Suppressor macrophage treated with lipopolysaccharide for 1 hour (primary cell): ENCODE measurements at regions not wholly inside any gene's neighbourhood (a gene's known extent, or its start where the extent isn't known, plus 50 kb on each side); places are given as distances from the start of the nearest gene placed in this dataset.
A peak's percentile ranks its signal among the peaks of the same experiment; 100 is the strongest.

ENCODE experiments used
- DNase-seq, 3 donors: peaks; one replicate each; pipeline ENCODE4 v3.0.0-alpha.2; 2020 to 2022

GRCh38 chr10:69741252-69741651 is 60.5 kb upstream of the COL13A1 start:
- no peak for DNase-seq

GRCh38 chr10:69741671-69742355 is 59.9 kb upstream of the COL13A1 start:
- no peak for DNase-seq

GRCh38 chr10:69742356-69742695 is 59.4 kb upstream of the COL13A1 start:
- no peak for DNase-seq

GRCh38 chr10:69742928-69743602 is 58.6 kb upstream of the COL13A1 start:
- peak; percentile 27 to 48 (median 42) for DNase-seq

- DNase-seq = no peak
These were observed 56.7 kb upstream of the COL13A1 start for GRCh38 chr10:69744971-69745370.

- DNase-seq = no peak
These were observed 56.0 kb upstream of the COL13A1 start for GRCh38 chr10:69745698-69746097.

- DNase-seq = no peak
These were observed 54.5 kb upstream of the COL13A1 start for GRCh38 chr10:69747179-69747578.

- no peak for DNase-seq
These were observed 53.1 kb upstream of the COL13A1 start for GRCh38 chr10:69748621-69749020.

- no peak for DNase-seq
These were observed 52.3 kb upstream of the COL13A1 start for GRCh38 chr10:69749178-69750010.

GRCh38 chr10:69750011-69750373 is 51.7 kb upstream of the COL13A1 start:
- DNase-seq = no peak

- DNase-seq = no peak
These were observed 51.0 kb upstream of the COL13A1 start for GRCh38 chr10:69750725-69751124.

GRCh38 chr10:69751214-69751613 is 50.5 kb upstream of the COL13A1 start:
- no peak for DNase-seq
